Brain microvascular endothelial cell (primary cell): ENCODE measurements at regions not wholly inside any gene's neighbourhood (a gene's known extent, or its start where the extent isn't known, plus 50 kb on each side); places are given as distances from the start of the nearest gene placed in this dataset.

Experiments
- DNase-seq: peaks from one replicate; pipeline ENCODE4 v3.0.0-alpha.2; 2020
- H3K27ac ChIP-seq: fragments of 250-450 bp; sonication (Bioruptor Pico); 2 replicates; pipeline ENCODE4 v1.5.1; 2020; ENCODE audit warnings: mild to moderate bottlenecking, moderate library complexity
- H3K27me3 ChIP-seq: fragments of 250-450 bp; sonication (Bioruptor Pico); replicated peaks from 2 replicates; pipeline ENCODE4 v1.5.1; 2020; ENCODE audit warnings: mild to moderate bottlenecking
- H3K36me3 ChIP-seq: fragments of 250-450 bp; sonication (Bioruptor Pico); replicated peaks from 2 replicates; pipeline ENCODE4 v1.5.1; 2020; ENCODE audit warnings: mild to moderate bottlenecking
- H3K4me3 ChIP-seq: 2 replicates; pipeline ENCODE4 v1.5.1; 2011; ENCODE audit warnings: low read depth, mild to moderate bottlenecking, control low read depth, low read length, moderate library complexity
- in situ Hi-C: cut with HindIII; loops from 2 replicates; pipeline ENCODE4 v1.10.0; 2017; ENCODE audit warnings: low sequenced_read_pairs, low pct_ligation_motif_present
- TF ChIP-seq, protein P1 (sequence below): IDR thresholded peaks from 2 replicates; pipeline ENCODE4 v1.5.1; 2011; ENCODE audit warnings: low read depth, mild to moderate bottlenecking, moderate library complexity, low read length, control low read depth, inconsistent platforms; ENCODE audit errors: missing control alignments

DNA sequence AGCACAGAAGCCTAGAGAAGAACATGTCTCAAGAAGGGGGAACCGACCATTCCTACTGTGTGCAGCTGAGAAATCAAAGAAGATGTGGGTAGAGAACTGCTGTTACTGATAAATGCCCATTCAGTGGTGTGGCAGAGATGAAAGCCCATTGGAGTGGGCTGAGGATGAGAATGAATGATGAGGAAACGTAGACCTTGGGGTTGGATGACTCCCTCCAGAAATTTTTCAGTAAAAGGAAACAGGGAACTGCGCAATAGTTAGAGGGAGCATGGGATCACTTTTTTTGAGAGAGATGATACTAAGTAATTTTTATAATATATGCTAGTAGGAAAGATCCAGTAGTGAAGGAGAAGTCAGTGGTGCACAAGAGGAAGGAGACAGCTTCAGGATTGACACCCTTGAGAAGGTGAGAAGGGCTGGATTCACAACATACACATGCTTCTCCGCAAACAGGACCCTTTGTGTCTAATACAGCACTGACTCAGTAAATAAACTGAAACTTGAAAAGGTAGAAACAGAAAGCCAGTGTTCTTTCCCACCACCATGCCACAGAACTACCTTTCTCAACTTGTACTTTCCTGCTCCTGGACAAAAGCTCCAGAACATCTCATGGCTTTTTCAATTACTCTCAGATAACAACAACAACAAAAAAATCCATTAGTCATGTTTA lies 104.7 kb upstream of the IL6 start:
- Histone ChIP-seq H3K4me3 (no peak overlapping the region), H3K27me3 (no peaks in the 10 kb centered on the region), H3K36me3 (no peaks in the 10 kb centered on the region), H3K27ac (no peak overlapping the region)
- in situ Hi-C loops = no loop called here
- DNase-seq = no peak
- TF ChIP-seq, protein P1, sequence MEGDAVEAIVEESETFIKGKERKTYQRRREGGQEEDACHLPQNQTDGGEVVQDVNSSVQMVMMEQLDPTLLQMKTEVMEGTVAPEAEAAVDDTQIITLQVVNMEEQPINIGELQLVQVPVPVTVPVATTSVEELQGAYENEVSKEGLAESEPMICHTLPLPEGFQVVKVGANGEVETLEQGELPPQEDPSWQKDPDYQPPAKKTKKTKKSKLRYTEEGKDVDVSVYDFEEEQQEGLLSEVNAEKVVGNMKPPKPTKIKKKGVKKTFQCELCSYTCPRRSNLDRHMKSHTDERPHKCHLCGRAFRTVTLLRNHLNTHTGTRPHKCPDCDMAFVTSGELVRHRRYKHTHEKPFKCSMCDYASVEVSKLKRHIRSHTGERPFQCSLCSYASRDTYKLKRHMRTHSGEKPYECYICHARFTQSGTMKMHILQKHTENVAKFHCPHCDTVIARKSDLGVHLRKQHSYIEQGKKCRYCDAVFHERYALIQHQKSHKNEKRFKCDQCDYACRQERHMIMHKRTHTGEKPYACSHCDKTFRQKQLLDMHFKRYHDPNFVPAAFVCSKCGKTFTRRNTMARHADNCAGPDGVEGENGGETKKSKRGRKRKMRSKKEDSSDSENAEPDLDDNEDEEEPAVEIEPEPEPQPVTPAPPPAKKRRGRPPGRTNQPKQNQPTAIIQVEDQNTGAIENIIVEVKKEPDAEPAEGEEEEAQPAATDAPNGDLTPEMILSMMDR = no peak

DNA sequence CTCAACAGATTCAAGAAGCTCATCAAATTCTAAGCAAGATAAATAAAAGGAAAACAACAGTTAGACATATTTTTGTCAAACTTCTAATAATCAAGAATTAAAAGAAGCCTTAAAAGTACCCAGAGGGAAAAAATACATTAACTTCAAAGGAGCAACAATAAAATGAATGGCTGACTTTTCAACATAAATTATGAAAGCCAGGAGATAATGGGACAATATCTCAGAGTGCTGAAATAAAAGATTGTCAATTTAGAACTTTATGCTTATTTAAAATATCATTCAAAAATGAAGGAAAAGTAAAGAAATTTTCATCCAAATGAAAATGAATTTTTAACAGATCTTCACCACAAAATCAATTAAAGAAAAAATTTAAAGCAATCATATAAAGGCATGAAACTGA lies 108.5 kb upstream of the IL6 start:
- H3K27ac ChIP-seq = no peak overlapping the region
- no peak overlapping the region for H3K4me3 ChIP-seq
- no peaks in the 10 kb centered on the region for H3K27me3 ChIP-seq
- DNase-seq = no peak
- in situ Hi-C loops = no loop called here
- no peaks in the 10 kb centered on the region for H3K36me3 ChIP-seq
- TF ChIP-seq, protein P1 = no peak

DNA sequence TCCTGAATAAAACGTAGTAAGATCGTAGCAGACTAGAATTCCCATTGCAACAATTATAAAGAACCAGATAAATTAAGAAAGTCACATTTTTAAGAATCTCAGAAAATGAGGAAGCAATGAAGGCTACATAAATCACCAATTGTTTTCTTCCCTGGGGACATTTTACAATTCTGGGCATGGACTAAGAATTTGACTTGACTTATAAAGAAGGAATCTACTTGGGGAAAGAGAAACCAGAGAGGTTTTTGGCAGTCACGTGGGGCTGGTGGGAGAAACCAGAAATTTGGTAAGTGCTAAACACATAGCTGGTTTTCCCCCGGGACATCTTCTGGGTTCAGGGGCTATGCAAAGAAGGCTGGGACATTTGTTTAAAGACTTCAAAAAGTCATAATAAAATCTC lies 109.8 kb upstream of the IL6 start:
- Histone ChIP-seq H3K27ac (no peak overlapping the region), H3K4me3 (no peak overlapping the region), H3K27me3 (no peaks in the 10 kb centered on the region), H3K36me3 (no peaks in the 10 kb centered on the region)
- DNase-seq = no peak
- in situ Hi-C loops = no loop called here
- TF ChIP-seq, protein P1 = no peak

DNA sequence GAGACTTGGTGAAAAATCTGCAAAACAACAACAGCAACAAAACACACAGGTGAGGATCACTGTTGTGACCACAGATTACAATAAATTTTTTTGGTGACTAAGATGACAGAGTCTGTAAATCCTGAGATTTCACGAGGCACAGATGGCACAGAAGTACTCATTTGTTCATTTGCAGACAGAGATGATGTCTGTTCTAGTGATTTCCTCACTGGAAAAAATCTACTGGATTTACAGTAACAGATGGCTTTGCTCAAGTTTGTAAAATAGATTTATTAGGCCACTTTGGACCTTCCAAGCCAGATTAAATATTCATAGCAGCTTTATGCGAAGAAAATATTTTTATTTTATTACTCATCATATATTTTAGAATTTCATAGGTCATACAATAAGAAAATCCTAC lies 113.5 kb upstream of the IL6 start:
- TF ChIP-seq, protein P1 = no peak
- DNase-seq = no peak
- Histone ChIP-seq H3K27me3 (no peaks in the 10 kb centered on the region), H3K36me3 (no peaks in the 10 kb centered on the region), H3K27ac (no peak overlapping the region), H3K4me3 (no peak overlapping the region)
- in situ Hi-C loops = no loop called here

DNA sequence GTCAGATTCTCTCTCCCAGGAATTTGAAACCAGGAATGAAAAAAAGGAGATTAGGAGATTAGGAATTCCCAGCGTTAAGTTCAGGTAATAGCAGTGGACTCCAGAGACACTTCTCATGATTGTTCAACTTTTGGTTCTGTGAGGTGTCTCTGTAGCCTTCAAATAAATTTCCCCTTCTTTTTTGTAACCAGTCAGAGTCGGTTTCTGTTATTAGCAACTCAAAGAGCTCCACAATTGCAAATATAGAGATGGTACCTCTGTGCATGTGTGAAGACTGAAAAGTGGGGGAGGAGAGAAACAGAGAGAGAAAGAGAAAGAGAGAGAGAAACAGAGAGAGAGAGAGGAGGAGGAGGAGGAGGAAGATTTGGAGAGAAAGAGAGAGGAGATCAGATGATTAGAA lies 112.8 kb upstream of the STEAP1B start:
- in situ Hi-C loops = no loop called here
- no peak overlapping the region for H3K27ac ChIP-seq
- no peak for DNase-seq
- H3K4me3 ChIP-seq = no peak overlapping the region
- no peaks in the 10 kb centered on the region for H3K36me3 ChIP-seq
- TF ChIP-seq, protein P1 = no peak
- no peaks in the 10 kb centered on the region for H3K27me3 ChIP-seq

DNA sequence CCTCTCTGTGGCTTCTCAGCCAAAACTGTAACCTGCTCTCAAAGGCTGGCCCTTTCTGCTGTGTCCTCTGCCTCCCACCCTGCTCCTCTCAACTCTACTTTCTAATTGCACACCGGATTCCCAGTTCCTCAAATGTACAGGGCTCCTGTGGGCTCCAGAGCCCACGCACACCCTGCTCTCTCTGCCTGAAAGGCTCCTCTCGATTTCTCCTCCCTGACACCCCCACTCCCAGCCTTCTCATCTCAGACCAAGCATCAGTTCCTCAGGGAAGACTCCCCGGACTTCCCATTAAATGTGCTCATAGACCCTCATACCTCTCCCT lies 111.7 kb upstream of the STEAP1B start:
- DNase-seq = no peak
- TF ChIP-seq, protein P1 = no peak
- Histone ChIP-seq H3K27ac (no peak overlapping the region), H3K36me3 (no peaks in the 10 kb centered on the region), H3K27me3 (no peaks in the 10 kb centered on the region), H3K4me3 (no peak overlapping the region)
- in situ Hi-C loops = no loop called here
